ENCODE measurements at regions not wholly inside any gene's neighbourhood (a gene's known extent, or its start where the extent isn't known, plus 50 kb on each side); places are given as distances from the start of the nearest gene placed in this dataset.

- DNase-seq (ENCODE audit: low spot score) = no peak
- in situ Hi-C loops (cut with HindIII; ENCODE audit: low sequenced_read_pairs) = no loop called here
Observed at GRCh38 chr7:27299861-27300260, 57.3 kb downstream of the EVX1 start.

- DNase-seq (ENCODE audit: low spot score) = no peak
- in situ Hi-C loops (cut with HindIII; ENCODE audit: low sequenced_read_pairs) = no loop called here
Observed at GRCh38 chr7:27300421-27300820, 57.8 kb downstream of the EVX1 start.

GRCh38 chr7:27302590-27302989 is 60.0 kb downstream of the EVX1 start:
- DNase-seq (ENCODE audit: low spot score) = no peak
- in situ Hi-C loops (cut with HindIII; ENCODE audit: low sequenced_read_pairs) = no loop called here

- DNase-seq (ENCODE audit: low spot score) = no peak
- in situ Hi-C loops (cut with HindIII; ENCODE audit: low sequenced_read_pairs) = no loop called here
Observed at GRCh38 chr7:27303026-27303425, 60.4 kb downstream of the EVX1 start.

GRCh38 chr7:27305854-27306253 is 63.3 kb downstream of the EVX1 start:
- DNase-seq (ENCODE audit: low spot score) = no peak
- in situ Hi-C loops (cut with HindIII; ENCODE audit: low sequenced_read_pairs) = no loop called here

GRCh38 chr7:27312820-27313219 is 70.2 kb downstream of the EVX1 start:
- in situ Hi-C loops (cut with HindIII; ENCODE audit: low sequenced_read_pairs) = no loop called here

GRCh38 chr7:27314111-27314510 is 71.5 kb downstream of the EVX1 start:
- in situ Hi-C loops (cut with HindIII; ENCODE audit: low sequenced_read_pairs) = no loop called here
- DNase-seq (ENCODE audit: low spot score) = no peak

More at GRCh38 chr7:27312820-27313219, 70.2 kb downstream of the EVX1 start:
- DNase-seq (ENCODE audit: low spot score) = no peak

GRCh38 chr7:27315066-27315465 is 72.5 kb downstream of the EVX1 start:
- in situ Hi-C loops (cut with HindIII; ENCODE audit: low sequenced_read_pairs) = no loop called here
- no peak for DNase-seq (ENCODE audit: low spot score)

- in situ Hi-C loops (cut with HindIII; ENCODE audit: low sequenced_read_pairs) = no loop called here
- DNase-seq (ENCODE audit: low spot score) = no peak
Observed at GRCh38 chr7:27316311-27316710, 73.7 kb downstream of the EVX1 start.

- no peak for DNase-seq (ENCODE audit: low spot score)
- in situ Hi-C loops (cut with HindIII; ENCODE audit: low sequenced_read_pairs) = no loop called here
Observed at GRCh38 chr7:27324246-27324645, 81.6 kb downstream of the EVX1 start.

GRCh38 chr7:27329909-27330308 is 87.3 kb downstream of the EVX1 start:
- in situ Hi-C loops (cut with HindIII; ENCODE audit: low sequenced_read_pairs) = no loop called here
- DNase-seq (ENCODE audit: low spot score) = no peak

- in situ Hi-C loops (cut with HindIII; ENCODE audit: low sequenced_read_pairs) = no loop called here
- DNase-seq (ENCODE audit: low spot score) = no peak
Observed at GRCh38 chr7:27339478-27339877, 96.9 kb downstream of the EVX1 start.

- DNase-seq (ENCODE audit: low spot score) = no peak
- in situ Hi-C loops (cut with HindIII; ENCODE audit: low sequenced_read_pairs) = no loop called here
Observed at GRCh38 chr7:27344471-27344870, 101.9 kb downstream of the EVX1 start.

GRCh38 chr7:27345164-27345887 is 102.7 kb downstream of the EVX1 start:
- no peak for DNase-seq (ENCODE audit: low spot score)
- in situ Hi-C loops (cut with HindIII; ENCODE audit: low sequenced_read_pairs) = no loop called here

- DNase-seq (ENCODE audit: low spot score) = no peak
- in situ Hi-C loops (cut with HindIII; ENCODE audit: low sequenced_read_pairs) = no loop called here
Observed at GRCh38 chr7:27345997-27346396, 103.4 kb downstream of the EVX1 start.

- no peak for DNase-seq (ENCODE audit: low spot score)
- in situ Hi-C loops (cut with HindIII; ENCODE audit: low sequenced_read_pairs) = no loop called here
Observed at GRCh38 chr7:27346531-27347275, 104.1 kb downstream of the EVX1 start.

- in situ Hi-C loops (cut with HindIII; ENCODE audit: low sequenced_read_pairs) = no loop called here
- no peak for DNase-seq (ENCODE audit: low spot score)
Observed at GRCh38 chr7:27347276-27347640, 104.7 kb downstream of the EVX1 start.

- in situ Hi-C loops (cut with HindIII; ENCODE audit: low sequenced_read_pairs) = no loop called here
Observed at GRCh38 chr7:27349621-27350020, 107.0 kb downstream of the EVX1 start.

GRCh38 chr7:27351137-27351536 is 108.5 kb downstream of the EVX1 start:
- in situ Hi-C loops (cut with HindIII; ENCODE audit: low sequenced_read_pairs) = no loop called here
- no peak for DNase-seq (ENCODE audit: low spot score)

More at GRCh38 chr7:27349621-27350020, 107.0 kb downstream of the EVX1 start:
- no peak for DNase-seq (ENCODE audit: low spot score)

- in situ Hi-C loops (cut with HindIII; ENCODE audit: low sequenced_read_pairs) = no loop called here
Observed at GRCh38 chr7:27351786-27352185, 109.2 kb downstream of the EVX1 start.

More at GRCh38 chr7:27351786-27352185, 109.2 kb downstream of the EVX1 start:
- DNase-seq (ENCODE audit: low spot score) = no peak
